HG03039 (cell line): ENCODE measurements at regions not wholly inside any gene's neighbourhood (a gene's known extent, or its start where the extent isn't known, plus 50 kb on each side); places are given as distances from the start of the nearest gene placed in this dataset.

Experiments used
- ATAC-seq: cut with Tn5 transposase; IDR thresholded peaks from one replicate; pipeline ENCODE4 v1.9.1; 2021; ENCODE audit warnings: mild to moderate bottlenecking, moderate library complexity; ENCODE audit not compliant: unreplicated experiment

DNA sequence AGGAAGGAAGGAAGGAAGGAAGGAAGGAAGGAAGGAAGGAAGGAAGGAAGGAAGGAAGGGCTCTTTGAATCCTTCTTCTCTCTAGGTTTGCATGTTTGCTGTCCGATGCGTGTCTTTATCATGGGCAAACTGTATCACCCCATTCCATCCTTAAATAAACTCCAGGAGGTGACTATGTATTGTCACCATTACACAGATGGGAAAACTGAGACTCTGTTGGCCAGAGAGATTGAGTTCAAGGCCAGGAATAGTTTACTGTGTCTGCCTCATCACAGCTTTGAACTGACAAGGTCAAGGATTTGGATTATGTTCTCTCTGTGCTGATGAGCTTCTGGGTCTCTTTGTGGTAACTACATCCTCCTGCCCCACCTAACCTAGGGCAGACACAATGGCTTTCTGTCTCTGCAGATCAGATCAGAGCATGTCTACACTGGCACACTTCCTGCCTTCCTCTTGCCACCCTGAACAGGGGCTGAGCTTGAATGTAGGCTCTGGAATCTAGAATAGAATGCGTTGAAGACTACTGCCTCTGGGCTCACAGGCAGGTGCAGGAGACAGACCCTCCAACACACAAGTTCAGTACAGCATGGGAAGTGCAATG lies 78.9 kb upstream of the MAP1LC3B2 start:
- ATAC-seq, result no peak

DNA sequence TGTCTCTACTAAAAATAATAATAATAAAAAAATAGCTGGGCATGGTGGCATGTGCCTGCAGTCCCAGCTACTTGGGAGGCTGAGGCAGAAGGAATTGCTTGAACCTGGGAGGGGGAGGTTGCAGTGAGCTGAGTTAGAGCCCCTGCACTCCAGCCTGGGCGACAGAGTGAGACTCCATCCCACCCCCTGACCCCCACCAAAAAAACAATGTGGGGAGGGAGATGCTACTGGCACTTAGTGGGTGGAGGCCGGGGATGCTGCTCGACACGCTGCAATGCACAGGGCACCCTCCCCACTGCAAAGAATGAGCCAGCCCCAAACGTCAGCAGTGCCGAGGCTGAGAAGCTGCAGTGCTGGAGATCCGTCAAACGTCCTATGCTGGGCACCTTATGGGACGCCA lies 77.5 kb upstream of the MAP1LC3B2 start:
- no peak for ATAC-seq

DNA sequence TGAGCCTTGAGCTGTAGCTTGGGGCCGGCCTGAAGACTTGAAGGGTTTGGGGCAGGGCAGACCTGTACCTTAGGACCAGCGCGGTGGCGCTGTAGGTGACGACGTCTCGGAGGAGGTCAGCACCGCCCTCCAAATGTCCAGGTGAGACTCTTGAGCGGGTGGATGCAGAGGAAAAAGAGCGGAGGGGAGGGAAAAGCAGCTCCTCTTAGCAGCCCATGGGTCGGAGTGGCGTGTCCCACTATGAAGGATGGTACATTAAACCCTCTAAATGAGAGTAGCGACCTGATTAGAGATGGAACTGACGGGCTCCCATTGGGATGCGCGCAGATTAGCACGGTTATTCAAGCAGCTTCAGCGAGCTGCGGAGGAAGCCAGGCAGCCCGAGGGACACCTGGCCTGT lies 77.0 kb upstream of the MAP1LC3B2 start:
- no peak for ATAC-seq

DNA sequence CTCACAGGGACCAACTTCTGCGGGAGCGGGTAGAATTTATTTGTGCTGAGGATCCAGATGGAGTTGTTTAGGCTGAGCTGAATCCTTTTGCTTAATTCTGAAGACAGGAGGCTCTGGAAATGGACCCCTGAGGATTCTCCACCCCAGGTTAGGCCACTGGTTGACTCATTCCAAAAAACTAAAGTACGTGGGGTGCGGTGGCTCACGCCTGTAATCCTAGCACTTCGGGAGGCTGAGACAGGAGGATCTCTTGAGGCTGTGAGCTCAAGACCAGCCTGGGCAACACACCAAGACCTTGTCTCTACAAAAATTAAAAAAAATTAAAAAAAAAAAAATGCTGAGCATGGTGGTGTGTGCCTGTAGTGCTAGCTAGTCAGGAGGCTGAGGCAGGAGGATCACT lies 76.3 kb upstream of the MAP1LC3B2 start:
- no peak for ATAC-seq

DNA sequence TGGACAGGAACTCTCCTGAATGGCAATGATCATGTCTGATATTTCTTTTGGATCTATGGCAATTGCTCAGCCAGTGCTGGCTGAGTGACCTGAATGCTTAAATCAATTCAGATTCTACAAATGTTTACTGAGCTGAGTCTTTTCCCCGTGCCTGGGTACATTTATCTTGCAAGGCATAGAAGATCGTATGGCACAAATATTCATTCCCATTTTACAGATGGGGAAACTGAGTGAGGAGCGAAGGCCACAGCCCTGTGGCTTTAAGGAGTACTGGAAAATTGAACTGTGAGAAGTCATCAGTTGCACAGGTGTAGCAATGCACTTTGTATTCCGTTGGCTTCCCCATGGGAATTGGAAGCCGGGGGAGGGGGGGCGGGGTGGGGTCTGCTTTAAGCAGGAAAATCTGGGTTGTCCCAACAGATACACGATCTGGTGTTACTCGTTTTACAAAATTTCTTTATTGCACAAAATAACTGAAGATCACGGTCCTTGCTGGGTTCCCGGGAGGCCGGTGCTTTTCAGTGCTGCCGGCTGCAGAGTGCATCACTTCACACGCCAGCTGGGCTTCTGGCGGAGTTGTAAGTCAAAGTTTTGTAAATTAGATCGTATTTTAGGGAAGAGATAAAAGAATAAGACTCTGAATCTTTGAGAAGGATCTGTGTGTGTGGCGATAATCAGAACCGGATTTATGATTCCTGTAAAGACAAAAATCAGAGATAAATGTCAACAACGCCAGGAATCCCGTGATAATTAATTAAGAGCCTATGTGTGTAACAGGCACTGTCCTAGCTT lies 75.0 kb upstream of the MAP1LC3B2 start:
- no peak for ATAC-seq

DNA sequence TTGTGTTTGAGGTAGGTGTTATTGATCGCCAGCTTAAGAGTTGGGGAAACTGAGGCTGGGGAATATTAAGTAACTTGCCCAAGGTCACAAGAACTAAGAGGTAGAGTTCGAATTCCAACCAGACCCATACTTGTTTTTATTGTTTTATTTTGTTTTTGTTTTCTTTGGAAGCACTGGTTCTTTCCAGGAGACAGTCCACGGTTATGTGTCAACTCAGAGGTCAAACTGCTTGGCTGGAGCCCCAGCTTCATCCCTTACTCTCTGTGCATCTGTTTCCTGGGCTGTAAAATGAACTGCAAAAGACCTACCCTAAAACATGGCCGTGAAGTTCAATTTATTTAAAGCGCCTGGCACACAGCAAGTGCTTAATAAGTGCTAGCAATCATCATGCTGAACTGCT lies 74.4 kb upstream of the MAP1LC3B2 start:
- ATAC-seq, result no peak

DNA sequence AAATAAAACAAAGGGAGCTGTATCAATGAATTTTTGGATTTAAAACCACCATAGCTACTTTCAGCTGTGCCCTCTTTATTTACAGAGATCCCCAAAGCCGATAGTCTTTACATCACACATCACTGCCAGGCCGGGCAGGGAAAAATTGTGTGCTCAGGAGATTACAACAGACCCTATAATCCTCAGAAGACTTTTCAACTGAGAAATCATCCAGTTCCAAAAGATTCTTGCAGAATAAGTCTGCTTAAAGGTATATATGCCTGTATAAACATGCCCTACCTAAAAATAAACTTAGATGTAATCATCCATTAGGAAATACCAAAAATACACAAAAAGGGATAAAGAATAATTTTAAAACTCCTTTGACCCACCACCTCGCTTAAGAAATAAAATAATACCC lies 70.1 kb upstream of the MAP1LC3B2 start:
- no peak for ATAC-seq

DNA sequence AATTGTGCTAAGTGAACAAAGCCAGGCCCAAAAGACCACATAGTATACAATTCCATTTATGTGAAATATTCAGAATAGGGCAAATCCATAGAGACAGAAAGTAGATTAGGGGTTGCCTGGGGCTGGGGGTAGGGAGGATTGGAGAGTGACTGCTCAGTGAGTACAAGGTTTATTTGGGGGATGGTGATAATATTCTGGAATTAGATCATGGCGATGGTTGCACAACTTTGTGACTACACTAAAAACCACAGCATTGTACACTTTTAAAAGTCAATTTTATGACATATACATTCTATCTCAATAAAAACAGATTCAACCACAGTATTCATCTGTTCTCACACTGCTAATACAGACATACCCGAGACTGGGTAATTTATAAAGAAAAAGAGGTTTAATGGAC lies 68.7 kb upstream of the MAP1LC3B2 start:
- ATAC-seq, result no peak

DNA sequence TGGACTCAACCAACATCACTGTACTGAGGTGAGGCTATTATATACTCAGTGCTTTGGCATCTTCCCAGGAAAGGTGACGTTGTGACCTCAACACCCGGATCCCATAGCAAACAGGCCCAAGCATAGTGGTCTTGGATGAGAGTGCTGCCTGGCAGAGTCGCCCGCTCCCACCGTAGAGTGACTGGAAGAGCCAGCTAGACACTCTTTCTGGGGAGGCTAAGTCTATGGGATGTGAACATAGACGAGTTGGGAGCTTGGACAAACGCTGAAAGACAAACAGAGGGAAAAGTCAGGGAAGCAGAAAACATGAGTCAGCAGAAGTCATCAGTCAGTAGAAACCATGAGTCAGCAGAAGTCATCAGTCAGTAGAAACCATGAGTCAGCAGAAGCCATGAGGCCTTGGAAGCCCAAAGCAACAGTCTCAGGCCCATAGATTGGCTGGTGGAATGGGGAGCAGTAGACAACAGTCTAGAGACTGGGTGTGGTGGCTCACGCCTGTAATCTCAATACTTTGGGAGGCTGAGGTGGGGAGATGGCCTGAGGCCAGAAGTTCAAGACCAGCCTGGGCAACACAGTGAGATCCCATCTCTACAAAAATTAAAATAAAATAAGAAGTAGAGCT lies 66.4 kb upstream of the MAP1LC3B2 start:
- no peak for ATAC-seq

DNA sequence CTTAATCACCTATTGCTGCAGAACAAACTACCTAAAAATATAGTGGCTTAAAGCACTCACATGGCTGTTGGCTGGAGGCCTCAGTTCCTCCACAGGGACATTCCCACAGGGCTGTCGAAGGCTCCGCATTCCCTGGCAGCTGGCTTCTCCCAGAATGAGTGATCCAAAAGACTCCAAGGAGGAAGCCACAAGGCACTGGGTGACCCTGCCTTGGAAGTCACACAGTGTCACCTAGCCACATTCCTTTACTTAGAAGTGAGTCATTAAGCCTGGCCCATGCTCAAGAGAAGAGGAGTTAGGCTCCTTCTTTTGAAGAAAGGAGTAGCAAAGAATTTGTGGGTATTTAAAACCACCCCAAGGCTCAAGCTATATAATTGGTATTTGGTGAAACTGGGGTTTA lies 63.9 kb upstream of the MAP1LC3B2 start:
- no peak for ATAC-seq

DNA sequence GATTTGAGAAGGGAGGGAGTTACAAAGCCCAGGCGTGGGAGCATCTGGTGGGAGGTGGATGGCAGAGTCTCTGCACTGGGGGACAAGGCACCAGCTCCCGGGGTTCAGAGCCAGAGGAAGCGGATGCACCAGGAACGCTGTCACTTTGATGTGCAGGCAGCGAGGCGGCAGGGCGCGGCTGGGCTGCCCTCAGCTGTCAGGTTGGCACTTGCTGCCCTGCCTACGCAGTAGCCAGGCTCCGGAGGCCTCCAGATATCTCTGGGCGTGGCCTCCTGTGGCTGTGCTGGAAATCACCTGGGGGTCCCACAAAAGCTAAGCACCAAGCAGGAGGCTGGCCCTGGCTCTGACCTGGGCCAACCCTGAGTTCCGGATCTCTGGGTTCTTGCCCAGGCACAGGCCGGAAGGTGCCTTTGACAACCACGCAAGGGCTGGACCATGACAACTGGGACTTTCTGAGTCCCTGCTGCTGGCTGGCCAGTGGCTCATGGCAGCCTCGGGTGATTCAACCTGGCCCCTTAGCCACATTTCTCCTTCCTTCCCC lies 62.1 kb upstream of the MAP1LC3B2 start:
- ATAC-seq, result no peak

DNA sequence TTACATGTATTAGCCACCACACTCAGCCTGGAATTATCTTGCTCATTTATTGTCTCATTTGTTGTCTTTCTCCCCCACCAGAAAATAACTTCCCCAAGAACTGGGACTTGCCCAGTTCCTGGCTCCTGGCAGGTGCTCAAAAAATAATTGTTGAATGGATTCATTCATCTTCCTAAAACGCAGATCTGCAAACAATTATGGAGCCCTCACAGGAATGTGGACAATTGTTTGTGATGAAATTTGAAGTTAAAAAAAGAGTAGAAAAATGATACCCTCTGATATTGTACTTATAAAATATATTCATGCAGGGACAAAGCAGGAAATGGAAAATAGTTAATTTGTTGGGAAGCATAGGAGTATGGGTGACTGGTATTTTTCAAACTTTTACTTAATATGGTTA lies 60.7 kb upstream of the MAP1LC3B2 start:
- ATAC-seq, result no peak

DNA sequence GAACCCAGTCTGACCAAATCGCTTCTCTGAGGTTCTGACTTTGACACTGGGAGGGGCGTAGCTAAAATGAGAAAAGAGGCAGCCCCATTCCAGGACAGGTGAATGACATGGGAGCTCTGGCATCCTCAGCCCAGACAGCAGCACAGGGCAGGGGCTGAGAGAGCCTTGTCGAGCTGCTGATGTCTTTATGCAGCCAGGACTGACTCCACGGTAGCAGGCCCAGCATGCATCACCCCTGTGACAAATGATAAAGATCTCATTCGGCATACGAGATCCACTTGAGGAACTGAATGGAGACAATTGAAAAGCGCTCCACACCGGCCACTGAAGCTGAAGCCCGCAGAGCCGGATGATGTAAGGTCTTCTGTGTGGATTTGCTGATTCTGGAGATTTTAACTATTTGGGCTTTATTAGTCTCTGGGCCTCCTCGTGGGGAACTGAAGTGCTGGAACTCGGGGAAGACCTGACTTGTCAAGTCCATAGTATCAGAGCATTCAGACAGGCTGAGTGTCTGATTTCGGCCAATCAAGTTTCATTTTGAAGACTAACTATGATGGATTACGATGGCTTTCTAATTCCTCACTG lies 56.9 kb upstream of the MAP1LC3B2 start:
- no peak for ATAC-seq

DNA sequence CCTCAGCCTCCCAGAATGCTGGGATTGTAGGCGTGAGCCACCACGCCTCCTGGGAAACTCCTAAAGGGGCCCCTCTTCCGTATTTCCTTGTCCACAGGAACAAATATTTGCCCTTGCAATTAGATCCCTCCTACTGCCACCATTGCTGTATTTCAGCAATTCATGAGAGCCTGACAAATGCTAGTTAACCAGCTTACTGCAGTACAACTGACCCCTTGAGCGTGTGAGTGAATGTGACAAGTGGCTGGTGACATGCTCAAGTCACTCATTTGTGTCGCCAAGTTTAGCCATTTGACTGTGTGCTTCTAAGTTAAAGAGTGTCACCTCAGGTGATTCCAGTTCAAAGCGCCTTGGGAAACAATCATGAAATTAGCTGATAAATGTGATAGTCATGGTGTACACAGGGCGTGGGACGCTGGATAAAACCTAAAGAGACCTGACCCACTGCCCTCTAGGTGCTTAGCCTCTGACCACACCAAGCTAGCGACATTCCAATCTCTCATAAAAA lies 56.1 kb upstream of the MAP1LC3B2 start:
- ATAC-seq, result no peak

DNA sequence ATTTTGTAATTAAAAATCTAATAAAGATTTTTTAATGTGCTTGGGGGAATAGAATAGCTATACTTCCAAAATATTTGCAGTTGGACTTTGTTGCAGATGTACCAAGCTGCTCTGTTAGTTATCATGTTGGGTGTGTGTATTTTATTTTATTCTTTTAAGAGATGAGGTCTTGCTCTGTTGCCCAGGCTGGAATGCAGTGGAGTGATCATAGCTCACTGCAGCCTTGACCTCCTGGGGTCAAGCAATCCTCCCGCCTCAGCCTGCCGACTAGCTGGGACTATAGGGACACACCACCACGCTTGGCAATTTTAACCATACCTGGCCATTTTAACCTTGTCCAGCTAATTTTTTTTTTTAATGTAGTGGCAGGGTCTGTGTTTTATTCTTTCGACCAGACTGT lies 54.7 kb upstream of the MAP1LC3B2 start:
- ATAC-seq, result no peak

DNA sequence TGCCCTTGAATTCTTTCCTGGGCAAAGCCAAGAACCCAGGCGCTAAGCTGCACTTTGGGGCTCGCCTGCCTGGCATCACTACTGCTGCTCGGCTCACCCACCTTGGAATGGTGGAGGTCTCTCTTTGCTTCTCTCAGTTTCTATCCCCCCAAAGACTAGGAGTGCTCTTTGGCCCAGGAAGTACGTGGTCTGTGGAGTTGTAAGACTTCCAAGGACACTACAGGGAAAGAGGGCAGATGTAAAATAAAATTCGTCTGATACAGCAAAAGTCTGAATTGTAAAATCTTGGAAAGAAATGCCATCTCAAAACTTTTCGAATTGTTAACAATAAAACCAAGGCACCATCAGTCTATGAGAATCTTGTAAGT lies 52.5 kb upstream of the MAP1LC3B2 start:
- ATAC-seq, result no peak

DNA sequence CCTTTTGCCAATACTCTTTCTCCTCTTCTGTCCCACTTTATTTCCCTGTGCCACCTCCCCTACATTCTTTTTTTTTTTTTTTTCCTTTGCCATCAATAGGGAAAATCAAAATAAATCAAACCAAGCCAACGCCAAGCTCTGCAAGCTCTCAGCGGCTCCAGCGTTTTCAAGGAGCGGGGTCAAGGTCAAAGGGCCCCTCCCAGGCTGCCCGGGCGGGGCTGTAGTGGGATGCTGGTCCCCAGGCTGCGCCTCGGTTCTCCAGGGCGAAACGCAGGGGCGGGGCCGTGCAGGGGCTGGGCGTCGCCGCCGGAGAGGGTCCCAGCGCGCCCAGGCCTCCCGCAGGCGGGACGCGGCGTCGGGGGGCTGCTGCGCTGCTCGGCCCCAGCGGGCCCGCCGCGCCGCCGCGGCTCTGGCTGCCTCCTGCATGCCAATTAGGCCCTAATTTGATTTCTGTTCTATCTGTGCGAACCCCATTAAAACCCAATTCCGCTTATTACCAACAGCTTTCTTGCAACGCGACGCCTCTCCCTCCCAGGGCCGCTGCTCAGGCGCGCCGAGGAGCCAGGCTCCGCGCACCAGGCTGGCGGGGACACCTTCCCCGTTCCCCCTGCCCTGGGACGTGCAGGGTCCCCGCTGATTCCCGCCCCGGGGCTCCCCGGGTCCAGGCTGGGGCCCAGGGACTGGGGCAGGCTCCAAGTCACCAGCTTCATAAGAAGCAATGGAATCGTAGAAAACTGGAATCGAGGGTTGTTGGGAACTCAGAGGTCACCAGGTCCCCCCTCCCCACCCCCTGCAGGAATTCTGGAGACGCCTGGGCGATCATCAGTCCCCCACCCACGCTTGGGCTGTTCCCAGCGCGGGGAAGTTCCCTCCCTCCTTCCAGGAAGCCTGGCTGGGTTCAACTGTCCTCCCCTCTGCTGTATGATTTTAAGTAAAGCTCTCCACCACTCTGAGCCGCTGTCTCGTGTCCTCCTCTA lies 50.7 kb upstream of the MAP1LC3B2 start:
- no peak for ATAC-seq
